Fibroblast of peridontal ligament (primary cell): ENCODE measurements at regions not wholly inside any gene's neighbourhood (a gene's known extent, or its start where the extent isn't known, plus 50 kb on each side); places are given as distances from the start of the nearest gene placed in this dataset.

ENCODE experiments used
- DNase-seq: peaks from one replicate; pipeline ENCODE4 v3.0.0-alpha.2; 2010; ENCODE audit errors: extremely low read depth

GRCh38 chr7:25978466-25978865, 173.5 kb upstream of the NFE2L3 start:
- no peak for DNase-seq

- no peak for DNase-seq
Observed at GRCh38 chr7:25979605-25980004, 172.4 kb upstream of the NFE2L3 start.

- DNase-seq = no peak
Observed at GRCh38 chr7:25982684-25983083, 169.3 kb upstream of the NFE2L3 start.

- no peak for DNase-seq
Observed at GRCh38 chr7:25985196-25985595, 166.8 kb upstream of the NFE2L3 start.

- DNase-seq = no peak
Observed at GRCh38 chr7:25988640-25989039, 163.4 kb upstream of the NFE2L3 start.

GRCh38 chr7:25989140-25989705, 162.8 kb upstream of the NFE2L3 start:
- DNase-seq = no peak

- DNase-seq = no peak
Observed at GRCh38 chr7:25994433-25994994, 157.5 kb upstream of the NFE2L3 start.

GRCh38 chr7:25995216-25995615, 156.8 kb upstream of the NFE2L3 start:
- no peak for DNase-seq

GRCh38 chr7:25996006-25996408, 156.0 kb upstream of the NFE2L3 start:
- no peak for DNase-seq

GRCh38 chr7:25998499-25998898, 153.5 kb upstream of the NFE2L3 start:
- DNase-seq = no peak

- no peak for DNase-seq
Observed at GRCh38 chr7:26000841-26001240, 151.2 kb upstream of the NFE2L3 start.

- DNase-seq = no peak
Observed at GRCh38 chr7:26001662-26002244, 150.2 kb upstream of the NFE2L3 start.

- no peak for DNase-seq
Observed at GRCh38 chr7:26005683-26006410, 146.2 kb upstream of the NFE2L3 start.

GRCh38 chr7:26006426-26006825, 145.6 kb upstream of the NFE2L3 start:
- DNase-seq = no peak

- no peak for DNase-seq
Observed at GRCh38 chr7:26007510-26007909, 144.5 kb upstream of the NFE2L3 start.

GRCh38 chr7:26008428-26008827, 143.6 kb upstream of the NFE2L3 start:
- no peak for DNase-seq

- no peak for DNase-seq
Observed at GRCh38 chr7:26011039-26011696, 140.8 kb upstream of the NFE2L3 start.

- no peak for DNase-seq
Observed at GRCh38 chr7:26013551-26014083, 138.4 kb upstream of the NFE2L3 start.

GRCh38 chr7:26022982-26023381, 129.0 kb upstream of the NFE2L3 start:
- no peak for DNase-seq

GRCh38 chr7:26029911-26030310, 122.1 kb upstream of the NFE2L3 start:
- no peak for DNase-seq

- no peak for DNase-seq
Observed at GRCh38 chr7:26034391-26034790, 117.6 kb upstream of the NFE2L3 start.

- DNase-seq = no peak
Observed at GRCh38 chr7:26035552-26035951, 116.4 kb upstream of the NFE2L3 start.
